HFF-Myc (cell line): ENCODE measurements at regions not wholly inside any gene's neighbourhood (a gene's known extent, or its start where the extent isn't known, plus 50 kb on each side); places are given as distances from the start of the nearest gene placed in this dataset.

Experiments
- DNase-seq: peaks from one replicate; pipeline ENCODE4 v3.0.0-alpha.2; 2011; ENCODE audit warnings: low read depth; ENCODE audit errors: extremely low read depth
- H3K4me3 ChIP-seq: replicated peaks from 2 replicates; pipeline ENCODE4 v1.5.1; 2011; ENCODE audit warnings: low read depth, mild to moderate bottlenecking, control low read depth, low read length
- TF ChIP-seq, protein P1 (sequence below): IDR thresholded peaks from 2 replicates; pipeline ENCODE4 v1.5.1; 2012; ENCODE audit warnings: mild to moderate bottlenecking, low read depth, low read length, control low read depth; ENCODE audit errors: missing control alignments

DNA sequence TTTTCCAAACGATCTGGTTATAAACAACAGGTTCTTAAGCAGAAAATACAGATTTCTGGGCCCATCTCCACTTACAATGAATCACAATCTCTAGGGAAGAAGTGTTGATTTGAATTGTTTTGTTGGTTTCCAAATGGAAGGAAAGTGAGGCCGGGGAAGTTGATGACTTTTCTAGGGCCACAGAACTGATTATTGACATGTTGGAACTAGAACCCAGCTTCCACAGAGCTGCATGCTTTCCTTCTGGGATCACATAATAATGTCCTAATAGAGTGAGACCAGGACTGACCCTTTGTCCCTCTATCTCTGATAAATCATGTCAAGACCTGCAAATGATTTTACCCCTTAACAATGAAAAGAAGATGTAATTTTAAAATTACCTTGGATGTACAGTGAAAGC is 332.2 kb downstream of the OSR1 start:
- H3K4me3 ChIP-seq, result no peak overlapping the region
- TF ChIP-seq, protein P1, sequence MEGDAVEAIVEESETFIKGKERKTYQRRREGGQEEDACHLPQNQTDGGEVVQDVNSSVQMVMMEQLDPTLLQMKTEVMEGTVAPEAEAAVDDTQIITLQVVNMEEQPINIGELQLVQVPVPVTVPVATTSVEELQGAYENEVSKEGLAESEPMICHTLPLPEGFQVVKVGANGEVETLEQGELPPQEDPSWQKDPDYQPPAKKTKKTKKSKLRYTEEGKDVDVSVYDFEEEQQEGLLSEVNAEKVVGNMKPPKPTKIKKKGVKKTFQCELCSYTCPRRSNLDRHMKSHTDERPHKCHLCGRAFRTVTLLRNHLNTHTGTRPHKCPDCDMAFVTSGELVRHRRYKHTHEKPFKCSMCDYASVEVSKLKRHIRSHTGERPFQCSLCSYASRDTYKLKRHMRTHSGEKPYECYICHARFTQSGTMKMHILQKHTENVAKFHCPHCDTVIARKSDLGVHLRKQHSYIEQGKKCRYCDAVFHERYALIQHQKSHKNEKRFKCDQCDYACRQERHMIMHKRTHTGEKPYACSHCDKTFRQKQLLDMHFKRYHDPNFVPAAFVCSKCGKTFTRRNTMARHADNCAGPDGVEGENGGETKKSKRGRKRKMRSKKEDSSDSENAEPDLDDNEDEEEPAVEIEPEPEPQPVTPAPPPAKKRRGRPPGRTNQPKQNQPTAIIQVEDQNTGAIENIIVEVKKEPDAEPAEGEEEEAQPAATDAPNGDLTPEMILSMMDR, result no peak
- no peak for DNase-seq

DNA sequence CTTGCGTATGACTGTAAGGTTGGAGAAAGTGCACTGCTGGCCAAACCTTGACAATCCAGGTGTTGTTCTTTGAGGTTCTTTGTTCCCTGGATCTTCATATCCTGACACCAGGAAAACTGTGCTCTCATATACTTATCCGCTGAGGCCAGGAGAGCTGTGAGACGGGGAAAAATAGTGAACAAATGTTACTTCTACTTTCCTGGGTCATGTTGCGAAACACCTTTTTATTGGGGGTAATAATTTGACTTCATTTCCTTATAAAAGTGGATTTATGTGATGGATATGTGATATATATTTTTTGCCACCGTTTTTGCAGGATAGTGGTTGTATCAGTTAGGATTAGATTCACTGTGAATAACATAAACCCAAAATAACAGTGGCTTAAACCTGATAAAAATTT is 336.1 kb downstream of the OSR1 start:
- H3K4me3 ChIP-seq, result no peak overlapping the region
- TF ChIP-seq, protein P1, result no peak
- no peak for DNase-seq

DNA sequence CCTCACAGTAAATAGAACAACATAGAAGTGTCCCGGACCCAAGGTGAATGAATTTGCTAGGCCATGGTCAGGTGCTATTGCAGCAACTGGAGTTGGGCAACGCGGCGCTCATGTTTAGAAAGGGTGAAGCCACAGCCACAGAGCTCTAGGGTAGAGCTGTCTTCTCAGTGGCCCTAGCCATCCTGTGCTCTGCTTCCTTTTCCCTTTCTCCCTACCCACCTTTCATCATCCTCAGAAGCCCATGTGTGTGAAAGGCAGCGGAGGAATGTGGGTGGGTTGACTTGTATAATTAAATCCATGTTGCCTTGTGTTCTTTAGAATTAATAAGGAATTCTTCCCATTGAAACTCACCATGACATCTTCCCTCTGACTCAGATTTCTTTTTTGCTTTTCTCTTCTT is 336.7 kb downstream of the OSR1 start:
- TF ChIP-seq, protein P1, result no peak
- DNase-seq, result peak; percentile 88
- H3K4me3 ChIP-seq, result no peak overlapping the region

DNA sequence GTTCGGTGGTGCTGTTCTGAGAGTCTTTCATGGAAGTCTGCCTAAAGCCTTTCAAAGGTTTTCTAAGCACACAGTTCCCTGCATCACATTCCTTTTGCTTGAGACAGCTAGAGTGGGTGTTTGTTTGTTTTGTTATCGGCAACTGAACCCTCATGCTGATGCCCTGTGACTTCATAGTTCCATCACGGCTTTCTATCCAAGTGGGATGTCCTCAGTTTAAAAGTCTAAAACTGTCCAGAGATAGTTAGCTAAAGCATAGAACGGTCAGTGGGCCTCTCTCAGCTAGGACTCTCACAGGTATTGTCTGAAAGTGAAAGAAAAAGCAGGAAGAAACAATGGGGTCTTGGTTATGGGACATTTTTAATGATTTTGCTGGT is 337.3 kb downstream of the OSR1 start:
- H3K4me3 ChIP-seq, result peak overlapping the region; percentile 15; the same call in 1 of the 2 replicates
- TF ChIP-seq, protein P1, result no peak
- DNase-seq, result peak; percentile 80

DNA sequence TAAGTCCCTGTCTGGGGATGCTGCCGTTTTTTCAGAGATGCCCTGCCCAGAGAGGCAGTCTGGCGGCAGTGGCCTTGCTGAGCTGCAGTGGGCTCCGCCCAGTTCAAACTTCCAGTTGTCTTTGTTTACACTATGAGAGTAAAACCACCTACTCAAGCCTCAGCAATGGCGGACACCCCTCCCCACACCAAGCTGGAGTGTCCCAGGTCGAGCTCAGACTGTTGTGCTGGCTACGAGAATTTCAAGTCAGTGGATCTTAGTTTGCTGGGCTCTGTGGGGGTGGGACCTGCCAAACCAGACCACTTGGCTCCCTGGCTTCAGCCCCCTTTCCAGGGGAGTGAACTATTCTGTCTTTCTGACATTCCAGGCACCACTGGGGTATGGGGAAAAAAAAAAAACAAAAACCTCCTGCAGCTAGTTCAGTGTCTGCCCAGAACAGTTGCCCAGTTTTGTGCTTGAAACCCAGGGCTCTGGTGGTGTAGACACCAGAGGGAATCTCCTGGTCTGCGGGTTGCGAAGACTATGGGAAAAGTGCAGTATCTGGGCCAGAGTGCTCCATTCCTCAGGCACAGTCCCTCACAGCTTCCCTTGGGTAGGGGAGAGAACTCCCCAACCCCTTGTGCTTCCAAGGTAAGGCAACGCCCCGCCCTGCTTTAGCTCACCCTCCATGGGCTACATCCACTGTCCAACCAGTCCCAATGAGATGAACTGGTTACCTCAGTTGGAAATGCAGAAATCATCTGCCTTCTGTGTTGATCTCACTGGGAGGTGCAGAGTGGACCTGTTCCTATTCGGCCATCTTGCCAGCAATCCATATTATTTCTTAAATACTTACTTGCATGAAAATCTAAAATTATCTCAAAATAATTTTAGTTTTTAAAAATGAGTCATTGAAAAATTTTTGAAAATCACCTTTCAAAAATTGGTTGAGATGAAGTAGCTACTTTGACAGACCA is 338.0 kb downstream of the OSR1 start:
- H3K4me3 ChIP-seq, result no peak overlapping the region
- TF ChIP-seq, protein P1, result no peak
- no peak for DNase-seq

DNA sequence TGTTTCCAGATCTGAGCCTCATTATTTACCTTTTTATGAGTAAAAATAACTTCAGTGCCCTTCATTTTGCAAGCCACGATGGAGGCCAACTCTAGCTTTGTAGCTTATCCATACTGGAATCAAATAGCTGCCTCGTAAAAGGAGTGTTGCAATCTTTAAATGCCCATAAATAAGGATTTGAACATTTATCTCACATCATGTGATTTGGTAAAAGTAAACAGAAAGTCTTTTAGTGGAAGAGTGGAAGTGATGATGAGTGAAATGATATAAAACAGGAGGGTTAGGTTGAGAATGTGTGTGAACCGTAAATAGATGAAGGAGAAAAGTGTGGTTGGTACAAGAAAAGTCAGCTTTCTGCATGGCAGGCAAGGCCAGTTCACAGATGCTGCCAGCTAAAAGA is 348.9 kb downstream of the OSR1 start:
- H3K4me3 ChIP-seq, result no peak overlapping the region
- TF ChIP-seq, protein P1, result no peak
- peak; percentile 56 for DNase-seq

DNA sequence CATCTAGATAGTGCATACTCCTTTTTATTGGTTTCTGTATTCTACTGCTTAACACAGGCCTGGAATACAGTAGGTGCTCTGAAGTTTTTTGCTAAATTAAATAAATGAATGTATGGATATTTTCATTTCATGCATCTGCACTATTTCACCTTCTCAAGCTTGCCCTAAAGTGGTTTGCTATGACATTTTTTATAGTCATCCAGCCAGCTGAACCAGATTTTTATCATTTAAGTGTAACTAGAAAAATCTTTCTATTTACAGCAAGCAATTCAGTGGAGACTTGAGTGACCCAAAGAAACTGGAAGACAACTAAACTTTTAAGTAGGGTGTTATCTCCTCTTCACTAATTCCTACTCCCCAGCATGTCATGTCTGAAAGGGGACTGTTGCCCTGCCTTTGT is 354.9 kb downstream of the OSR1 start:
- TF ChIP-seq, protein P1, result no peak
- no peak overlapping the region for H3K4me3 ChIP-seq
- DNase-seq, result no peak
